HG03521 (cell line): ENCODE measurements at regions not wholly inside any gene's neighbourhood (a gene's known extent, or its start where the extent isn't known, plus 50 kb on each side); places are given as distances from the start of the nearest gene placed in this dataset.

Experiments used
- ATAC-seq: cut with Tn5 transposase; IDR thresholded peaks from one replicate; pipeline ENCODE4 v1.9.1; 2021; ENCODE audit warnings: mild to moderate bottlenecking, moderate library complexity; ENCODE audit not compliant: unreplicated experiment

GRCh38 chr14:53567236-53567780 lies 389.3 kb downstream of the BMP4 start:
- no peak for ATAC-seq

- no peak for ATAC-seq
These were observed 391.8 kb downstream of the BMP4 start for GRCh38 chr14:53564870-53565269.

GRCh38 chr14:53563628-53564027 lies 393.0 kb downstream of the BMP4 start:
- no peak for ATAC-seq

GRCh38 chr14:53553221-53553620 lies 400.1 kb upstream of the DDHD1 start:
- no peak for ATAC-seq

- no peak for ATAC-seq
These were observed 398.7 kb upstream of the DDHD1 start for GRCh38 chr14:53551862-53552261.

- no peak for ATAC-seq
These were observed 397.7 kb upstream of the DDHD1 start for GRCh38 chr14:53550776-53551175.

GRCh38 chr14:53549956-53550355 lies 396.8 kb upstream of the DDHD1 start:
- ATAC-seq, result no peak

- no peak for ATAC-seq
These were observed 394.5 kb upstream of the DDHD1 start for GRCh38 chr14:53547593-53547992.

GRCh38 chr14:53545217-53545616 lies 392.1 kb upstream of the DDHD1 start:
- ATAC-seq, result no peak

- ATAC-seq, result no peak
These were observed 389.6 kb upstream of the DDHD1 start for GRCh38 chr14:53542732-53543131.

- no peak for ATAC-seq
These were observed 388.3 kb upstream of the DDHD1 start for GRCh38 chr14:53541411-53541810.

- ATAC-seq, result peak; percentile 81
These were observed 386.5 kb upstream of the DDHD1 start for GRCh38 chr14:53539489-53540126.

- no peak for ATAC-seq
These were observed 385.3 kb upstream of the DDHD1 start for GRCh38 chr14:53538316-53538881.

- ATAC-seq, result no peak
These were observed 384.5 kb upstream of the DDHD1 start for GRCh38 chr14:53537422-53538315.

GRCh38 chr14:53536446-53536845 lies 383.3 kb upstream of the DDHD1 start:
- no peak for ATAC-seq

GRCh38 chr14:53534841-53535240 lies 381.7 kb upstream of the DDHD1 start:
- ATAC-seq, result no peak

- peak; percentile 56 for ATAC-seq
These were observed 380.4 kb upstream of the DDHD1 start for GRCh38 chr14:53533384-53533970.

- ATAC-seq, result no peak
These were observed 379.7 kb upstream of the DDHD1 start for GRCh38 chr14:53532853-53533252.

- ATAC-seq, result no peak
These were observed 378.6 kb upstream of the DDHD1 start for GRCh38 chr14:53531730-53532129.

GRCh38 chr14:53531156-53531555 lies 378.0 kb upstream of the DDHD1 start:
- no peak for ATAC-seq

GRCh38 chr14:53529519-53529918 lies 376.4 kb upstream of the DDHD1 start:
- no peak for ATAC-seq
